RWPE2 (cell line): ENCODE measurements at regions not wholly inside any gene's neighbourhood (a gene's known extent, or its start where the extent isn't known, plus 50 kb on each side); places are given as distances from the start of the nearest gene placed in this dataset.

Experiments used
- ATAC-seq: fragments of 200-7000 bp; cut with Tn5 transposase; 3 replicates; pipeline ENCODE4 v1.9.1; 2021; ENCODE audit warnings: low read depth
- DNase-seq: peaks from one replicate; pipeline ENCODE4 v3.0.0-alpha.2; 2020; ENCODE audit warnings: low spot score
- H3K27ac ChIP-seq: fragments of 450-650 bp; 2 replicates; pipeline ENCODE4 v1.5.1; 2017; ENCODE audit warnings: mild to moderate bottlenecking; ENCODE audit not compliant: poor library complexity, severe bottlenecking
- H3K27me3 ChIP-seq: fragments of 250-450 bp; sonication (Bioruptor Pico); 2 replicates; pipeline ENCODE4 v1.5.1; 2021; ENCODE audit warnings: mild to moderate bottlenecking, moderate library complexity; ENCODE audit not compliant: insufficient read depth, poor library complexity, severe bottlenecking
- H3K36me3 ChIP-seq: fragments of 250-450 bp; sonication (Bioruptor Pico); 2 replicates; pipeline ENCODE4 v1.5.1; 2020; ENCODE audit warnings: low read depth, mild to moderate bottlenecking, moderate library complexity
- H3K4me1 ChIP-seq: fragments of 250-450 bp; sonication (Bioruptor Pico); 2 replicates; pipeline ENCODE4 v1.5.1; 2021; ENCODE audit warnings: mild to moderate bottlenecking, moderate library complexity; ENCODE audit not compliant: insufficient read depth, poor library complexity, severe bottlenecking
- H3K4me3 ChIP-seq: fragments of 250-450 bp; sonication (Bioruptor Pico); 2 replicates; pipeline ENCODE4 v1.5.1; 2021; ENCODE audit warnings: mild to moderate bottlenecking, moderate library complexity; ENCODE audit not compliant: severe bottlenecking
- H3K9me3 ChIP-seq: fragments of 250-450 bp; sonication (Bioruptor Pico); 2 replicates; pipeline ENCODE4 v1.5.1; 2021; ENCODE audit warnings: mild to moderate bottlenecking, moderate library complexity; ENCODE audit not compliant: severe bottlenecking
- CTCF ChIP-seq: fragments of 450-650 bp; IDR thresholded peaks from one replicate; pipeline ENCODE4 v1.5.1; 2017; ENCODE audit warnings: mild to moderate bottlenecking, moderate library complexity; ENCODE audit not compliant: poor library complexity, severe bottlenecking

GRCh38 chr6:44023586-44024454, 103.4 kb downstream of the MRPL14 start:
- DNase-seq (no peak), ATAC-seq (no peak)
- H3K4me3 ChIP-seq = no peak overlapping the region
- H3K4me1 ChIP-seq = peaks cover 8% of the 10 kb centered on the region
- no peaks in the 10 kb centered on the region; the same call in 1 of the 2 replicates for H3K36me3 ChIP-seq
- H3K27ac ChIP-seq = no peak overlapping the region
- no peak for TF ChIP-seq CTCF
- H3K9me3 ChIP-seq = no peaks in the 10 kb centered on the region
- no peaks in the 10 kb centered on the region for H3K27me3 ChIP-seq

DNA sequence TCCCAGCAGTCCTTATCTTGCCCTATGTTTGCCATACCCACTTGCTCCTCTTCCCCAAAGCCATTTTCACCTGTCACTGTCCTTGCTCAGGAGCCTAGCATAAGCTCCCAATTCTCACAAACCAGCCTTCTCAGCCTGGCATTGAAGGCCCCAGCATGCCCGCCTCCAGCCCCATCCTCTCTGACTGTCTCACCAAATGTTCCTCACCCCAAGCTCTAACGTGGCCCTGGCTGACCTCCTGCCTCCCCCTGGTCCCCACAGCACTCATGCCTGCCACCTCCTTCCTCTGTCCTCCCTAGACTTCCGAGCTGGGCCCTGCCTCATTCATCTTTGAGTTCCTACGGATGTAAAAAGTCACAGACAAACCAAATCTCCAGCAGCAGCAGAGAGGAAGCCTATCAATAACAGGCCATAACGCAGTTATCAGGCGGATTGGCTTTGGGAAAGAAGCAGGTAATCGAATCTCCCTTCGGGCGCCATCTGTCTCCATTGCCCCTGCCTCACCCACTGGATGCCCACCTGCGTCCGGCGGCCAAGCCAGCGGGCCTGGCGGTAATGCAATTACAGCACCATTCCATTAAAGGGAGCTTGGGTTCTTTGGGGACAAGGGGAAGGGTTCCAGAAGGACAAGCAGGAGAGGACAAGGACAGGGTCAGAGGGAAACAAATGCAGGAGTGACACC, 104.4 kb downstream of the MRPL14 start:
- Histone ChIP-seq H3K27me3 (no peaks in the 10 kb centered on the region), H3K4me3 (no peak overlapping the region), H3K27ac (peak overlapping the region; percentile 26), H3K4me1 (peaks cover 7% of the 10 kb centered on the region), H3K9me3 (peaks cover 5% of the 10 kb centered on the region), H3K36me3 (no peaks in the 10 kb centered on the region; the same call in 1 of the 2 replicates)
- TF ChIP-seq CTCF = no peak
- DNase-seq (no peak), ATAC-seq (no peak)

DNA sequence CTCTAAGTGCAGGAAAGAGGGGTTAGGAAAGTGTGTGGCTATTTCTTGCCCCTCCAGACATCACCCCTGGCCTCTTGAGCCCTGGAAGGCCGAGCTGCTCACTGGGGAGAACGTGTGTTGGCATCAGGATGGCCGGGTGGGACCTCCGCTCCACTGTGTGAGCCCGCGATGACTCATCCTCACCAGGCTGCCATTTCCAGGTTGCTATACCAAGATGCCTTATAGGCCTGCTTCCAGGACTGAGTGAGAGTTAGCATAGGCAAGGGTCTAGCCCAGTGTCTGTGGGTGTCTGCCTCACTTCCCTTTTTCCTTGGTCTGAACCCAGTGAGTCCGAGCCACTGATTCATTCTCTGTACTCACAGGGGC, 105.0 kb downstream of the MRPL14 start:
- Histone ChIP-seq H3K4me3 (no peak overlapping the region), H3K27me3 (no peaks in the 10 kb centered on the region), H3K36me3 (no peaks in the 10 kb centered on the region; the same call in 1 of the 2 replicates), H3K9me3 (peaks cover 5% of the 10 kb centered on the region), H3K4me1 (peaks cover 7% of the 10 kb centered on the region), H3K27ac (peak overlapping the region; percentile 26)
- no peak for TF ChIP-seq CTCF
- ATAC-seq = peak; percentile 55; the same call in 2 of the 3 replicates
- DNase-seq = no peak

DNA sequence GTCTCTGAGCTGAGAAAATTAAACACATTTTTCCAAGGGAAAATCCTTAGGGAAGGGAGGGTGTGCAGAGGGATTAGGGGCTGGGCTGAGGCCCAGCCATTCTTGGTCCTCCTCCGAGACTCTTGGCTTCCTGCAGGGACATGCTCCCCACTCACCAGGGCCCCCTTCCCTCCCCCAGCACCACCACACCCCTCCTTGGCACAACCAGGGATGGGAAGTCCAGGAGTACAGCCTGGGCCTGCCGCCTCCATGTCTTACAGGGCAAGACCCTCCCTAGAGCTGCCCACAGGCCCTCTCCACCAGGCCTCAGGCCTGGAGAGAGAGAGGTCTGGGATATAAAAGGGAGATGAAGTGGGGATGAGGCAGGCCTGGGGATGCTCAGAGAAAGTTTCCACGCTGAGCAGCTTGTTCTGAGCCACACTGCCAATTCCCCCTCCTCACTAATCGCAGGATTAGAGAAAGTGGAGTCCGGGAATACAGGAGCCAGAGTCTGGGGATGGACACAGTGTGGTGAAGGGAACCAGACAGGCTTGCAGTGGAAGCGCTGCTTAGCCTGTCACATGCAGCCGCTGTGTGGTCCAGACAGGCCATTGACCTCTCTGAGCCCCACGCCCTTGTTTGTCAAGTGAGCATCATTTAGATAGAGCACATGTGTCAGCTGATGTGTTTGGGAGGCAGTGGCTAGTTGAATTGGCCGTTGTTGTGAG, 105.5 kb downstream of the MRPL14 start:
- no peak overlapping the region for H3K4me3 ChIP-seq
- TF ChIP-seq CTCF = no peak
- ATAC-seq (no peak), DNase-seq (no peak)
- peak overlapping the region; percentile 26 for H3K27ac ChIP-seq
- H3K36me3 ChIP-seq = no peaks in the 10 kb centered on the region; the same call in 1 of the 2 replicates
- H3K9me3 ChIP-seq = peaks cover 5% of the 10 kb centered on the region
- H3K4me1 ChIP-seq = peaks cover 8% of the 10 kb centered on the region
- H3K27me3 ChIP-seq = no peaks in the 10 kb centered on the region
